Thyroid gland (tissue), 4 donors: ENCODE measurements at regions not wholly inside any gene's neighbourhood (a gene's known extent, or its start where the extent isn't known, plus 50 kb on each side); places are given as distances from the start of the nearest gene placed in this dataset.

Experiments
- CTCF ChIP-seq, 6 experiments: fragments of 200-600 bp in 3 of 6; fragments of 450-650 bp in 3 of 6; sonication (generic) in 3 of 6; IDR thresholded peaks; one replicate each; pipeline ENCODE4 v1.5.1; 2016 to 2019; ENCODE audit warnings: antibody characterized with exemption in 6 of 6, mild to moderate bottlenecking in 2 of 6, inconsistent platforms in 1 of 6, moderate library complexity in 1 of 6
- POLR2A ChIP-seq, 2 donors: fragments of 450-650 bp; IDR thresholded peaks; one replicate each; pipeline ENCODE4 v1.6.1; 2017; ENCODE audit warnings: antibody characterized with exemption in 2 of 2, mild to moderate bottlenecking in 2 of 2, moderate library complexity in 1 of 2

DNA sequence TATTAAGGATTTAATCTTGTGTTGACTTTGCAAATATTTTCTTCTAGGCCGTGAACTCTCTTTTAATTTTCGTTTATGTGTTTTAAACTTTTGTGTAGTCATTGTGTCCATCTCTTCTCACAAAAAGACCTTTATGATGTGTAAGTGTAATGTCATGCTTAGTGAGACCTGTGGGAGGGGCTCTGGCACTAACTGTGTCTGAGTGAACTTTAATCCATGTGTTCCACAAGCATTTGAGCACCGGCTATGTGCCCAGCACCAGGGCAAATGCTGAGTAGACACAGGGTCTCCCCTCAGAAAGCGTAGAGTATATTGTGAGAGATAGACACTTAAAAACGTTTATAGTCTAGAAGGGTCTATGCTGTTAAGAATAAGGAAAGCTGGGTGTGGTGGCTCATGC is 272.6 kb upstream of the TUT7 start:
- no peak for TF ChIP-seq CTCF (IDR thresholded peaks at IDR 0.05)
- no peak for TF ChIP-seq POLR2A (IDR thresholded peaks at IDR 0.05)
